ENCODE measurements at regions not wholly inside any gene's neighbourhood (a gene's known extent, or its start where the extent isn't known, plus 50 kb on each side); places are given as distances from the start of the nearest gene placed in this dataset.

DNA sequence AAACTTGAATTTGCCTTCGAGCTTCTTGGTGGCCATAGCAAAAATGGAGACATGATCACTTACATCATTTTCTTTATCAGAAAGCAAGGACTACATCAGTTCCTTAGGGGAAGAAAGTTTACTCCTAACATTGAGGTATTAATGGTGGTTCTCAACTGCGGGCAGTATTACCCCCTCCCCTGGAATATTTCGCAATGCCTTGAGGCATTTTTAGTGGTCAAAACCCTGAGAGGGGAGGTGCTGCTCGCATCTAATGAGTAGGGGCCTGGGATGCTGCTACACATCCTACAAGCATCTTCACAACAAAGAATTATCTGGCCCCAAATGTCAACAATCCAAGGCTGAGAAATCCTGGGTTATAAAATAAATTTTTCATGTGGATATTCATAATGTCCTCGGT is 222.2 kb upstream of the TSHZ2 start:
- TF ChIP-seq CTCF (IDR thresholded peaks at IDR 0.05; ENCODE audit: insufficient read depth, low read depth, low read length, missing control alignments): no peak
- H3K4me3 ChIP-seq (ENCODE audit: low read length): no peak overlapping the region
- DNase-seq (ENCODE audit: low read depth): no peak

GRCh38 chr20:52748990-52749389 is 223.2 kb upstream of the TSHZ2 start:
- no peak overlapping the region for H3K4me3 ChIP-seq (ENCODE audit: low read length)
- TF ChIP-seq CTCF (IDR thresholded peaks at IDR 0.05; ENCODE audit: insufficient read depth, low read depth, low read length, missing control alignments): no peak
- DNase-seq (ENCODE audit: low read depth): no peak

DNA sequence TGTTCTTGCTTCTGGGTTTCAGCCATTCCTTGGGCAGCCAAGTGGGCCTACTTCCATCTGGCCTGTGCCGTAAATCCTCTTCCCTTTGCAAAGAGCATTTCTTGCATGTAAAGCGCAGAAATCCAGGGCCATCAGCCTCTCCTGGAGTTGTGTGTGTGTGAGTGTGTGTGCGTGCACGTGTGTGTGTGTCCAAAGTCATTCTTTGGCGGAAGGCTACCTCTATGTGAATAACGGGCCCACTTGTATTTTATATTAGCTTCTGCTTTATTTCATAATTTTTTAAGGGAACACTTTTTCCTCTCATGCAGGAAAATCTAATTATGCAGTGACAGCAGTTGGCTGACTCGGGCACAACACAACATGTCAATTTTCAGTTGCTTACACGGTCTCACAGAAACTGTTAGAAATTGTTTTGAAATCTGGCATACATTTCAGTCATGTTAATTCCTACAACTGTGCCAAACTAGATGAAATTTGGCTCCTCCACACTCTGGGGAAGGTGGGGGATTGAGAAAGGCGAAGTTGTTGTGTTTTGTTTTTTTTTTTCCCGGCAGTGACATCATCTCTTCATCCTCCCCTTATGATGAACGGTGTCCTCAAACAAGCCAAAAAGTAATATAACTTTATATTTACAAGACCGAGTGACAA is 223.7 kb upstream of the TSHZ2 start:
- H3K4me3 ChIP-seq (ENCODE audit: low read length): no peak overlapping the region
- DNase-seq (ENCODE audit: low read depth): no peak
- no peak for TF ChIP-seq CTCF (IDR thresholded peaks at IDR 0.05; ENCODE audit: insufficient read depth, low read depth, low read length, missing control alignments)

DNA sequence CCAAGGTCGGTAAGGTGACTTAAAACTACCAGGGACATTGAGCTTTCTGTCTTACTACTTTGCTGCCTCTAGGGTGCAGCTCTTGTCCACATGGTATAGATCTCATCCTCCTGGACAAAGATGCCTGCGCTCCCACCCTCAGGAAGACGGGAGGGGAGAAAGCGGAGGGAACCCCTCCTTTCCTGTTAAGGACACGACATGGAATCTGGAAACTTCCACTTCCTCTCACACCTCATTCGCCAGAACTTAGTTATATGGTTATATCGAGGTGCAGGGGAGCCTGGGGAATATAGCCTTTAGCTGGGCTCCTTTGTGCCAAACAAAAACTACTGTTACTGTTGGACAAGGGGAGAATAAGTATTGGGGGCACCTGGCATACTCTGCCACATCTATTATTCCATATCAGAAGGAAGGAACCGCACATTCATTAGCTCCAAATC is 224.3 kb upstream of the TSHZ2 start:
- peak; percentile 54 for TF ChIP-seq CTCF (IDR thresholded peaks at IDR 0.05; ENCODE audit: insufficient read depth, low read depth, low read length, missing control alignments)
- H3K4me3 ChIP-seq (ENCODE audit: low read length): no peak overlapping the region

DNA sequence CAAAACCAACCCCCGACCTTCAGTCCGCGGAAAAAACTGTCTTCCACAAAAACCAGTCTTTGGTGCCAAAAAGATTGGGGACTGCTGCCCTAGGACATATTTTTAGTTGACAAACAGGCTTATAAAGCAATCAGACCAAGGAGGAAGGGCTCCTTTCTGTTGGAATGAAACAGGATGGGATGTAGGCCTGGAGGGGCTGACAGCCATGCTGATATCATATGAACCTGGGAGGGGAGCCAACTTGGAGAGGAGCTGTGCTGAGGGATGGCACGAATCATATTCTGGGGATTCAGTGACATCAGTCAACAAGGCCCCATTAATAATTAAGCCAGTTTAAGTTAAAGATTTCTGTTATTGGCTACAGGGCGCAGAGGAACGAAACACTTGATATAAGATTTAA is 225.4 kb upstream of the TSHZ2 start:
- DNase-seq (ENCODE audit: low read depth): no peak
- no peak overlapping the region for H3K4me3 ChIP-seq (ENCODE audit: low read length)
- no peak for TF ChIP-seq CTCF (IDR thresholded peaks at IDR 0.05; ENCODE audit: insufficient read depth, low read depth, low read length, missing control alignments)

More for the DNA sequence above, 224.3 kb upstream of the TSHZ2 start:
- DNase-seq (ENCODE audit: low read depth): peak; percentile 31

DNA sequence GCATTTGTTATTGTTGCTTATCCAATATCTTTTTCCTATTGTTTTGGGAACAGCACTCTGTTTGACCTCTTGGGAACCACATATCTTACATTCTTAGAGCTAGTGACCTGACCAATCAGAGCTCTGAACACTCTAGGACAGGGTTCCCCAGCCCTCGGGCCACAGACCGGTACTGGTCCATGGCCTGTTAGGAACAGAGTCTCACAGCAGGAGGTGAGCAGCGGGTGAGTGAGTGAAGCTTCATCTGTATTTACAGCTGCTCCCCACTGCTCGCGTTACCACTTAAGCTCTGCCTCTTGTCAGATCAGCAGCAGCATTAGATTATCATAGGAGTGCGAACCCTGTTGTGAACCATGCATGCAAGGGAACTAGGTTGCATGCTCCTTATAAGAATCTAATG is 226.0 kb upstream of the TSHZ2 start:
- no peak for TF ChIP-seq CTCF (IDR thresholded peaks at IDR 0.05; ENCODE audit: insufficient read depth, low read depth, low read length, missing control alignments)
- no peak overlapping the region for H3K4me3 ChIP-seq (ENCODE audit: low read length)
- DNase-seq (ENCODE audit: low read depth): no peak

- TF ChIP-seq CTCF (IDR thresholded peaks at IDR 0.05; ENCODE audit: insufficient read depth, low read depth, low read length, missing control alignments): no peak
- H3K4me3 ChIP-seq (ENCODE audit: low read length): no peak overlapping the region
- DNase-seq (ENCODE audit: low read depth): peak; percentile 56
These were observed 227.7 kb upstream of the TSHZ2 start for GRCh38 chr20:52744441-52744840.

Measured in epithelial cell of esophagus (primary cell).